ENCODE measurements at regions not wholly inside any gene's neighbourhood (a gene's known extent, or its start where the extent isn't known, plus 50 kb on each side); places are given as distances from the start of the nearest gene placed in this dataset.

DNA sequence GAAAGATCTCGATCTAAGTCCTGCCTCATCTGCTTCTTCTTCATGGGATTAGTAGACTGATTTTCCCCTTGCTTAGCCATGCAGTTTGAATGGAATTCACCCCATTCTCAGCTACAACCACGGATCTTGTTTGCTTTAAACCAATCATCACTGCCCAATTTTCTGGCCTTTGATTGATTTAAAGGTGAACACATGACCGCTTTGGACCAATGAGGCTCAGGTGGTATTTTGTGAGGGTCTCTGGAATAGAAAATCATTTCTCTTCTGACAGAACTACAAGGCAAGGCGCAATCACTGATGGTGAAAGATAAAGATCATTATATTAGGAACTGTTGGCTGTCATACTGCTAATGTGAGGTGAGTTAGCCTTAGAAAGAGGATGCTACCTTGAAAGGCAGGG lies 213.0 kb upstream of the PLEKHG7 start:
- DNase-seq, result no peak

DNA sequence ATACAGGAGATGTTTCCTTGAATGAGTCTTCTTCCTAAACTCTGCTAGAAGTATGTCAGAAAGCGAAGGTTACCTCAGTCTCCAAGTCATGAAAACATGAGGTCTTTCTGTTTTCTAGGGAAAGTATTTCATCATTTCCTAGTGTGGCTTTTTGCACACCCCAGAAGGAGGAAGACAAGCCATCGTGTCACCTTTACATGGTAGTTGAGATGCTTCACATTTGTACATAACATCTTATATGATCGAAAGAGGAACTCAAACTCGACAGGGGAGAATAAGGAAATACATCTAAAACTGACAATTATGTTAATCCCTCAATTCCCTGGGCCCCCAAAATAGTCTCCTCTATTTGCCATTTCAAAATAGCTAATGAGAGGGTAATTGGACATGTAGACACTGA lies 214.1 kb upstream of the PLEKHG7 start:
- DNase-seq, result no peak

DNA sequence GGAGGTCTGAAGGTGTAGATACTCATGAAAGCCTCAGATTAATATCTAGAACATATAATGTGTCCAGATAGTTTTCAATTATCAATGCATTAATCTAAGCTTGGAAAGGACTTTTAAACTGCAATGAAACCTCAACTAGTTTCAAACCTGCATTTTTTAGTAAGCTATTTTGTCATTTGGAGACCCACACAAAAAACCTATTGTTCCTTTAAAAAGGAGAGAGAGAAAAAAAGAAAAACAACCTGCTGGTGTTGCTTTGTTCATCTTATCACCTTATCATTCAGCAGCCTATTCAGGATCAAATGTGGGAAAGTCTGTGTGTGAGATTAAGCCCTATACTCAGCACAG lies 215.7 kb upstream of the PLEKHG7 start:
- no peak for DNase-seq

DNA sequence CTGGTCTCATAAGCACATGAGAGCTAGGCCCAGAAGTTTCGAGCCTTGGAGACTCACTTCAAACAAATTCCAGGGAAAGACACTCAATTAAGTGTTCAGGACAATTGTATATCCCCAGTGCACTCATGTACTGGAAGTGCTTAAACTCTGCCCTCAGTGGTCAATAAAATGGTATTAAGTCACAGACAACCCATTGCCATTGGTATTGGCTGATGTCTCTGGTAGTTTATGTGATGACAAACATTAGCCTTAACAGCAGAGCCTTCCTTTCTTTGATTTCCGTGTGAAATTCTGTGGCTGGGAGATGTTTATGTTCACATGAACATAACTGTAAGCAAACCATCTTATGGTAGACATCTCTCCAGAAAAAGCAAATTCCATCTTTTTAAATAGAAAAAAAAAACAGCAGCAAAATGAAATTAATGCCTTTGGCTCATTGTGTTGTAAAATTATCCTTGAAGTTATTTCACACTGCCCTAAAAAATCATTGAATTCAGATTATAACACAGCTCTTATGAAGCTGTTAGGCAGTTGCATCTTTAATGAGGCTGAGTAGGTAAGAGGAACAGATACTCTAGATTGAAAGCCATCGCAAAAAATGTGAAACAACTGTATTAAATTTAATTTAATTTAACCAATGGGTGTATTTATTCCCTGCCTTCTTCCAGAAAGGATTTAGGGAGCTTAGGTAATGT lies 216.2 kb upstream of the PLEKHG7 start:
- DNase-seq, result no peak

DNA sequence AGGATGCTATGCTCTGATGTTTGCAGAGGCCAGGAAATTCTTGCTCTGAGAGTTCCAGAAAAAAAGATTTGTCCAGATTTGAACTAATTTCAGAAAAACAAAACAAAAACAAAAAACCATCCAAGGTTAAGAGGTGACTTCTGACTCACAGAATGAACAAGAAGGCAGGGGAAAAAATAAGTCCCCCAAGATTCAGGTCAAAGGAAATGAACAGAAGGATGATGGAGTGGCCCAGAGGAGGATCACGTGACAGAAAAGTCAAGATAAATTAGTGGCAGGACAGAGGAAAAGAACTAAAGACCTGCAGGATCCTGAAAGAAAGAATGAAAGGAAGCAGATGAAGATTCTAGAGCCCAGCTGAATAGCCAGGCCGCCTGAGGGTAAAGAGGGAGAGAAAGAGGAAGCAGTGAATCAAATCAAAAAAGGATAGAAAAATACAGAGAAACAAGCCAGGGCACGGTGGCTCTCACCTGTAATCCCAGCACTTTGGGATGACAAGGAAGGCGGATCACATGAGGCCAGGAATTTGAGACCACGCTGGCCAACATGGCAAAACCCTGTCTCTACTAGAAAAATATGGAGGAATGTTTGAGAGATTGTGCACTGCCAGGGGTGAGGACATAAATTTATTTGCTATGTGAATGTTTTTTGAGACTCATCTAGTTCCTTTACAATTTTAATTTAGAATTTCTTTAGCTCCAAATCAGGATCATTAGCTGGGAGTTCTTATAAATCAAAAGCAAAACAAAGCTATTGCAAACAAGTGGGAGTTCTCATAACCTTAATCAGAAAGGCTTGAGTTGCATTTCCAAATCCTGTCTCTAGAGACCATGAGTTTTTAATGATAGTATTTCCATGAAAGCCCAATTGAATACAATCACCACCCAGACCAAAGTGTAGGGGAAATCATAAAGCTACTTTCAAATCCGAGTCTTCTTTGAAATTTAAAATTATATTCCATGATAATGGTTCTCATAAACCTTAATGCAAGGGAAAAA lies 217.1 kb upstream of the PLEKHG7 start:
- no peak for DNase-seq

DNA sequence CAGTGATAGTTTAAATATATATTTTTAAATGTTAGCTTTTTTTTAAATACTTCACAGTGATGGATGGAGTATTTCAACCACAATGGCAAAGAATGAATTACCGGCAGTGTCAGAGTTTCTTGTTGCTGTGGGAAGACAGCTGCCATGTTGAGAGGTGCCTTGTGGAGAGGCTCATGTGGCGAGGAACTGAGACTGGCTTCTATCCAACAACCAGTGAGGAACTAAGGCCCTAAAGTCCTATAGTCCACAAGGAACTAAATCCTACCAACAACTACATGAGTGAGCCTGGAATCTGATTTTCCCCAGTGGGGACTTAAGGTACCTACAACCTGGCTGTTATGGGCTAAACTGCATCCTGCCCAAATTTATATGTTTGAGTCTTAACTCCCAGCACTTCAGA lies 220.2 kb upstream of the PLEKHG7 start:
- DNase-seq, result no peak

DNA sequence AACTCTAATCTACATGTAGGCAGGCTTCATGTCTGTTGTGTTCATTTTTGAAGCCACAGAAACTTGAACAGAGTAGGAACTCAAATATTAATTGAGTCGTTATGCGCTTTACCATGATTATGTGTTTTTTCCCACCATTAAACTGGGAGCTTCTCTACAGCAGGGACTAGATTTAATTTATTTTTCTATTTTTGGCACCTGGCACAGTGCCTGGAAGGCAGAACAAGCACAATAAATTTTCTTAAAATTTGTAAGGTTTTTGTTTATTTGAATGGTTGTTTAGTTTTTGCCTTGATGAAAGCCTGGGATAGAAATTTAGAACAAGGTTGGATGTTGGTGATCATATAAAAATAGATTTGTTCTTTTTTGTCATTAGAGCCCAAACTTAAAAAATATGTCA lies 221.7 kb upstream of the PLEKHG7 start:
- DNase-seq, result no peak

DNA sequence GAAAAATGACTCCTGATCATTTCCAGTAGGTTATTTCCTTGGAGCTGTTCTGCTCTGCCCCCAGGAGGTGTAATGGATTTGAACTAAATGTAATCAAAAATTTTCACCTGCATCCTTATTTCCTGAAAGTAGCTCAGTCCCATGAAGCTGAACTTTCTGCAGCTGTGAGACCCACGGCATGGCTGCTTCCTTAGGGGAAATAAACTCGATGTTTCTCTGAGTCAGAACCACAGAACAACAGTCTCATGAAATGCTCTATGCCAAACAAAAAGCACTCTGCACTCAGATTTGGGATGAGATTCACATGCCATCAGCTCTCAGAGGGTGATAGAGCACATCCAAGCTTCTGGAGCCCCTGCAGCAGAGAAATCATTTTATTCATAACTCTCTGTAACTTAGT lies 224.1 kb upstream of the PLEKHG7 start:
- no peak for DNase-seq

DNA sequence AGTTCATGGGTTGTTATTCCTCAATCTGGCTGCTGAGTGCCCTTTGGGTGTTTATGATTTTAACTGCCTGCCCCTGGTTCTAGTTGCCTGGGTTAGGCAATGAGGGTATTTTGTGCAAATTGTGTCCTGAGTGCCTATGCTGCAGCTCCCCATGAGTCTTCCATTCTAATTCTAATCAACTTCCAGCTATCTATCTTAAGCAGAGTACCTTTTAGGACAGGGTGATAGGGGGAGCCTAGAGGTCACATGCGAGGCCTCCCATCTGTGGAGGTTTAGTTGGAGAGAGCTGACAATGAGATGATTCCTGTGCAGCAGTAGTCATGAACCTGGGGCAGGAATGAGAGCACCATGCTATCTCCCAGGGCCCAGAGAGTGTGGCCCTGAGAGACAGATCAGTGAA lies 225.9 kb upstream of the PLEKHG7 start:
- no peak for DNase-seq

DNA sequence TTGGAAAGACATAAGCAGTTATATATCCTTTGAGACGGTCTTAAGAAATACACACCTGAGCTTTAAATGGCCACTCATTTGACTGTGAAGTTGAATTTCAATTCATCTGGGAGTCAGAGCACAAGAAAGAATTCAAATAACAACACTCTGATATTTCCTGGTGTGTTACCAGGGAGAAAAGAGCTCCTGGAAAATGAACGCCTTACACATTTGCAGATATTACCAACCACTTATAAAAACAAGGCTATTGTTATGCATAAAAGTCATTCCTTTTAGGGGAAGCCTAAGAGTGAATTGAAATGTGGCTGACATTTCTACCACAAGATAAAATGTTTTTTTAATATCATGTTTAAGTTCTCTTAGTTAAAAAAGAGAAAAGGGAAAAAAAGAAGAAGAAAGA lies 229.2 kb upstream of the PLEKHG7 start:
- no peak for DNase-seq

DNA sequence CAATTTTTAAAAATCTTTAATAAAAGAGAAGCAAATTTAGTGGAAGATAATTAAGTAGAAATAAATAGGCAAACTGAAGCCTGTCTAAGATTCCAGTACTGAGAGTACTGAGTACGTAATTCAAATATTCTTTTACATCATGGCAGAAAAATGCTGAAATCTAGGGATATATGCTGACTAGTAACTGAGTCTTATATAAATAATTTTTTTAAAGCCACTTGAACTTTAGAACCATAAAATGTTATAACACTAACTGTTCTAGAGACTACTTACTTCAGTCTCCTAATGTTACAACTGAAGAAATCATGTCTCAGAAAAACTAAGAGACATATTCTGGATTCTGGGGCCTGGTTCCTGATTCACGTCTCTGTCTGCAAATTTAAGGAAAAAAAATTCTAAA lies 230.6 kb upstream of the PLEKHG7 start:
- no peak for DNase-seq

DNA sequence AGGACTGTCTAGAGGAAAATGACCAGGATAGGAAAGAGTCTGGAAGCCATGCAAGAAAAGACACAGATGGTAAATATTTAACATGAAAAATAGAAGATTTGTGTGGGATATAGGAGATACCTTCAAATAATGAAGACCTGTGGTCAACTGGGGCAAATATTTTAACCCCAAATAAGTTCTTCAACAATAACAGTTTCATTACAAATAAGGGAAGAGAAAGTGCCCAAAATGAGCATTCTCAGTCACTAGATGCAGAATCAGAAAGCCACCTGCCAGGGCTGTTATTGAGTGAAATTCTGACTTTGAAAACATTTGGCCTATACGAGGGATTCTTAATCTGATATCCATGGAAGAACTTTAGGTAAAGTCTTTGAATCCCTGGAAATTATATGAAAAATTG lies 231.2 kb upstream of the PLEKHG7 start:
- no peak for DNase-seq

DNA sequence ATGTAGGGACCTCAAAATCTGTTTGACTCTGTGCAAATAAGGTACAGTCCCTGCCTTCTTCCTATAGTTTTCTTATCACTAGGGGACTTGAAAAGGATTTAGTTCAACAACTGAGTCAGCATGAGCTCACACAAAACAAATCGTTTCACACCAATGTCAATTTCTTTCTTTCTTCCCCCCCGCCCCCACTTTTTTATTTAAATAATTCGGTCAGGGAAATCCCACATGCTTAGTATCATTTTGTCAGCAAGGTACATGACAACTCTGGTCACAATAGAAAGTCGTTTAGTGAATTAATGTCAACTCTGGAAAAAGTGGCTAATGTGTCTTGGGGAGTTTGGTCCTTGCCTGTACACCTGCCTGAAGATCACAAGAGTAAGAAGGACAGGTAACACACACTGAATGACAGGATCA lies 232.2 kb upstream of the PLEKHG7 start:
- DNase-seq, result no peak

DNA sequence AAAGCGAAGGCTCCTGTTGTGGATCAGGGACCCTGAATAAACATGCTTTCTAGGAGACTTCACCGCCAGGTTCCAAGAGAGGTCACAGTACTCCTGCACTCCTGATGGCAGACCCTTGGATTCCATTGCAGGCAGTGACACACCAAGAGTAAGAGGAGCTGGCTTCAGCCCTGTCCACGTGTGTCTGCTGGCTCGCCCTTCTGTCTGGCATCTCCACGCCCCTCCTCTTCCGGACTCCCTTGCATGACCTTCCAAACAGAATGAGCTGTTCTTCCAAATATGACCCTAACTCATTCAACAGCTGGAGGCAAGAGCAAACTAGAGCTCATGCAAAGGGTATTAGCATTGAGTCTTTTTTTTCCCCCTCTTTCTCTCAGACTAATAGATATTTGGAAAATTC lies 233.0 kb upstream of the PLEKHG7 start:
- no peak for DNase-seq

DNA sequence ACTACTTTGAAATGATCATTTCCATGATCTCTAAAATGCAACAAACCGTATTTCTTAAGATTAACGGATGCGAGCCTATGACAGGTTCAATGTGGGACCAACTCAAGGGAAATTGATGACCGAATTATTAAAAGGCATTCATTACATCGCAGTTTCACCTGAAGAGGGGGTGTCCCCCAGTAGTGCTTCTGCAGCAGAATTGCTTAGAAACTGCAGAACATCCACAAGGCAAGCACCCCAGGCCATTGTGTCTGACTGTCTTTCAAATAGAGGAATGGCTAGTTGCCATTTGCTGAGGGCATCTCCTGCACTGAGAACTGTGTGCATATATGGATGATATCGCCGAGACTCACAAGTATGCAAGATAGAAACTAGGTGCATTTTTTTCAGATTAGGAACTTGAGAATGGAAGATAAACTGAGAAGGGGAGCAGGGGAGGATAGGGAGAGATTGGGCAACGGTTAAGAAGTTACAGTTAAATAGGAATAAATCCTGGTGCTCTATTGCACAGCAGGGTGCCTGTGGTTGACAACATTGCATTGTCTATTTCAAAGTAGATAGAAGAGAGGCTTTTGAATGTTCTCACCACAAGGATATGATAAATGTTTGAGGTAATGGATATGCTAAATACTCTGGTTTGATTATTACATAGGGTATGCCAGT lies 234.3 kb upstream of the PLEKHG7 start:
- DNase-seq, result no peak

DNA sequence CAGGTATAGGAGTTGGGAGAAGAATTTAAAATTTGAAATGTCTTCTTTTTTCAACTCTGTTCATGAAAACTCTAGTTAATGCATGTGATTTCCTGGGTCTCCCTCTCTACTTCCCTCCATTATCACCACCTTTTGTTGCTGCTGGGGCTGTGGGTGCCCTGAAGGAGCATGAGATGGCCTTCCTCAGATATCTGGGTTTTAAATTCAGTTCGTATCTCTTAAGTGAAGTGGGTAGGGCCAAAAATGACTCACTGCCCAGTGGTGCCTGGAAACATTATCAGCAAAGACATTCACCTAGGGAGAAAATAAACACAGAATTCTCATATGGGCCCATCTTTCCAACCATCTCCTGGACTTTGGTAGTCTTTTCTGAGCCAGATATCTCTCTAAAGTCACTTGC lies 234.9 kb upstream of the PLEKHG7 start:
- no peak for DNase-seq

DNA sequence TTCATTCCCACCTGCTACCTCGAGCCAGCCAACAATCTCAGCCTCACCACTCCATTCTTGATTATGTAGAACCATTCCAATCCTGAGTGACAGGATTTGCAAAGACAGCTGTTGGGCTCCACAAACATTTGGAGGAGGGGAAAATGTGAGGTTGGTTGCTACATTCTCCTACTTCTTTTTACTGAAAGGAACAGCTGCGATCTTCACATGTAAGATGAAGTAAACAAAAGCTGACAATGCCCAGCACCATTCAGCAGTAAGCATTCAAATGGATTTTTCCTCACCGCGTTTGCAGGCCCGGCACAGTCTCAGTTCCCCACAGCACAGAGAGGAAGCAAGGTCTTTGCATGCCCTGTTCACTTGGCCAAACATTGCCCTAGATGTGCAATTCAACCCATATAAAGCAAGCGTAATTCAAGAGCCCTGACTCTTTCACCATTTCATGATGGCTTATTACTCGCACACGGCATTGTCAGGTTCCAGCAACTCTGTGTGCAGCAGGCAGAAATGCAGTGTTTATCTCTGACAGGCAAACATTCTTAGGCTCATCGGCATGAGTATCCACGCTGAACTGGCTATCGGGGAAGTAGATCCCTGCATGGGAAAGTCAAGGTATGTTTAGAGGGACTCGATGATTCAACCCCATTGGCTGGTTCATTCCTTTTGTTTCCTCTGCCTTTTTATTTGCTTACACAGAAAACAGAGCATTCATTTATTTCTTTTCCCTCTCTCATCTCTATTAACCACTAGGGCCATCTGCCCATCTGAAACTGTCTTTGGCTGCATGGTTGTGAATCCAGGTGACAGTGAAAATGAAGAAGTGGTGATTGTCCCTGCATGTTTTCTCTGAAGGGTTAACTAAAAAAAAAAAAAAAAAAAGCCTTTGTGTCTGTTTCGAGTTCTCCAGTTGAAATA lies 236.1 kb upstream of the PLEKHG7 start:
- DNase-seq, result no peak

DNA sequence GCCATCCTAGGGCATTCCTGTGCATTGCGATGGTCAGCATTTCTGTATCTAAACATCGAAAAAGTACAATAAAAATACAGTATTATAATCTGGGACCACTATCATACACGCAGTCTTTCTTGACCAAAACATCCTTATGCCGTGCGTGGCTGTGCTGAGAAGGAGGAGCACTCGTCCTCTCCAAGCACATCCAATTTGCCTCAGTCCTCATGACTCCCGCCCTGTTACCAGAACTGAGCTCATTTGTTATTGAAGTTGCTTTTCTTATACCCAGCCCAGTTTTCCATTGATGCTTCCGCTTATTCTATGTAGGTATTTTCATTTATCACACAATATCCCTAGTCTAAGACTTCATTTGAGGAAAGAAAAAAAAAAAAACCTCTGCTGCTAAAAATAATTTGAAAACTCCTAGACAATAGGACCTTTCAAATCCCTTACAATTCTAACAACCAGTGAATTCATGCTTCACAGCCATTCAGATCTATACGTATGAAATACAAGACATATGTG lies 236.9 kb upstream of the PLEKHG7 start:
- no peak for DNase-seq

DNA sequence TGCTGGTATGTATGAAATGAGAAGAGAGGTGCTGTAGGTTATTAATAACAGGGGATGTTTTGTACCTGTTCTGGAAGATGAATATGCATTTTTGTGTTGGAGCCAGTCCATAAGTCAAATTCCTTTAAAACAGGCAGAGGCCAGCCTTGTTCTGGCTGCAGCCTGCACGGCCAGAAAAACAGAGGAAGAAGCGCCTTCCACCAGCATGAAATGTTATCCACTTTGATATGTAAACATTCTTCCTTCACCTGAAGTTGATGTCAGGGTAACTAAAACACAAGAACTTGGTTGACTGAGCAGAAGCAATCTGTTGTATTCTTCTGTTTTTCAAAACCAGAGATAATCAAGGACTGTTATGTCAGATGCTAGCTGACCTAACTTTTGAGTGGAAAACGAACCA lies 237.9 kb upstream of the PLEKHG7 start:
- no peak for DNase-seq

DNA sequence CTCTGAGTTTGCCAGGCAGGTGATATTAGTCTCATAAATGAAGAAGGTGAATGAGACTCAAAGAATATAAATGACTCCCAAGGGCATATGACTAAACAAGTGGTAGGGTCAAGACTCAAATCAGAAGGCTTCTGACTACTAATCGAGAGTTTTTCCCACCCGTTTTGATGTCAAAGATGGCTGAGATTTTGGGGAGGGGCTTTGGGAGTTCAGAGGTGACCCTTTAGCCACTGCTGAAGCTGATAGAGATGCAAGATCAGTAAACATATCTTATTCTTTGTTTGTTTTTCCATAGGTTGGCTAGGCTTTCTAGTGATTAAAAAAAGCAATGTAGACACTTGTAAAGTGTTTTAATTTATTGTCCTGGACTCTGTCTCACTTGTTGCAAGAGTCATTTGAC lies 239.6 kb upstream of the PLEKHG7 start:
- no peak for DNase-seq

DNA sequence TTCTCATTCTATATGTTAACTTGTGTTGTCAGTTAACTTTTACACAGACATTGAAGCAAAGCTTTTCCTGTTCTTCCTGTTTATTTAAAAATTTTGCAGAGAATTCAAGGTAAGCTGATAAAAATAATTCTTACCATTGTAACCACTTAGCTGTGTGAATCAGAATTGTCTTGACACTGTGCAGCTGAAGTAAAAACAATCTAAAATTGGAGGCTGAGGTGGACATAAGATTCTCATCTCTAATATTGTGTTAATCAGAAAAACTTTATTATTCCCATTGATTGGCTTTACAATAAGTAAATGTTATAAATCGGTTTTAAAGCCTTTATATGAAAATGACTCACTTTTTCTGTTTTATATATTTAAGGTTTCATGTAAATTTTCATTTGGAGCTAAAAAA lies 240.3 kb upstream of the PLEKHG7 start:
- DNase-seq, result no peak

DNA sequence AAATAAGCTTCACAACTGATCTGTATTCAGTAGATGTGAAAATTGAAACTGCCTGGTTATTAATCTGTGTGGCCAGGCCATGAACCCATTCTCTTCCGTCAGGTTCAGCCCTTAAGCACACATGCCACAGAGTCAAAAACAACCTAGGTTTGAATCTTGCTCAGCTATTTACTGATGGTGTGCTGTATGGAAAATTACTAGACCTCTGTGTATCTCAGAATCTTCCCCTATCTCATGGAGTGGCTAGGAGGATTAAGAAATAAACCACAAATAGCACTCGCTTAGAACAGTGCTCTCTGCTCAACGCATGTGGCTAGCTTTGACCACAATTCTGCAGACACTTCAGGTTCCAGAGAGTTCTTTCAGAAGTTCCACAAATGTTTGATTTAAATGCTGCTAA lies 240.7 kb upstream of the PLEKHG7 start:
- no peak for DNase-seq

DNA sequence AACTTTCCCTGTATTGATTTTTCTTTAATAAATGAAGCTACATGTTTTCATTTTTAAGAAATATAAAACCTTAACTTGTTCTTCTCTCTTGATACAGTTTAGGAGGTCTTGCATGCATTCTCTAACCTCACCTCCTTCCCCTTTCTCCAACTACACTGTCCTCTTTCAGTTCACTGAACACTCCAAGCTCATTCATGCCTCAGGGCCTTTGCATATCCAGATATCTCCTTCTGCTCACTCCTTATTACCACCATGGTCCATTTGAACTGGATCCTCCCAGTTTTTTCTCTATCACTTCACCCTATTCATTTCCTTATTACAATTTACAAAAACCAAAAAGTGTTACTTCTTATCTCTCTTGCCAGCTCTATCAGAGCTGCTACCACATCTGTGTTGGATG lies 242.9 kb upstream of the PLEKHG7 start:
- no peak for DNase-seq

Data from activated T-cell treated with anti-CD3 and anti-CD28 coated beads for 4 hours (primary cell).